VCaP (cell line): ENCODE measurements at regions not wholly inside any gene's neighbourhood (a gene's known extent, or its start where the extent isn't known, plus 50 kb on each side); places are given as distances from the start of the nearest gene placed in this dataset.
A peak's percentile ranks its signal among the peaks of the same experiment; 100 is the strongest.

Experiments used
- H3K27ac ChIP-seq: fragments of 450-650 bp; 2 replicates; pipeline ENCODE4 v1.5.1; 2017
- CTCF ChIP-seq: fragments of 450-650 bp; conservative IDR thresholded peaks from 2 replicates; pipeline ENCODE4 v1.5.1; 2017; ENCODE audit warnings: mild to moderate bottlenecking, moderate library complexity

GRCh38 chr2:176483901-176484568, 214.8 kb downstream of the MTX2 start:
- no peak for TF ChIP-seq CTCF
- H3K27ac ChIP-seq, result peak overlapping the region; percentile 51; the same call in 1 of the 2 replicates

DNA sequence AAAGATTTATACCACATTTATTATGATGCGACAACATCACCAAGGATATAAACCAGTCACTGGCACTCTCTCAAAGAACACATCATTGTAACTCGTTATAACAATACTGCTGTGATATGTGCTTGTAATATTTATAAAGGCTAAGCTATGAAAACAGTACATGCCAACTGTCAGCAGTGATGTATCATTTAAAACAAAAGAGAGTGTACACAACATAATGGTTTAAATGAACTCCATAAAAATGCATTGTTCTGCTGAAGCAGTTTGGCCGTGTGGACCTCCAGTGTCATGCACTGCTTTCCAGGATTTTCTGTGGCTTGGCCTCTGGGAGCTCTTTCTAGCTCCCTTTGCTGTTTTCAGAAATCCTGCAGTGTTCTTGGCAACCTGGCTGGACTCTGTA, 215.6 kb downstream of the MTX2 start:
- peak overlapping the region; percentile 51 for H3K27ac ChIP-seq
- no peak for TF ChIP-seq CTCF

GRCh38 chr2:176488431-176488830, 219.2 kb downstream of the MTX2 start:
- H3K27ac ChIP-seq, result no peak overlapping the region
- TF ChIP-seq CTCF, result no peak

GRCh38 chr2:176490061-176490861, 221.0 kb downstream of the MTX2 start:
- no peak overlapping the region for H3K27ac ChIP-seq
- no peak for TF ChIP-seq CTCF

DNA sequence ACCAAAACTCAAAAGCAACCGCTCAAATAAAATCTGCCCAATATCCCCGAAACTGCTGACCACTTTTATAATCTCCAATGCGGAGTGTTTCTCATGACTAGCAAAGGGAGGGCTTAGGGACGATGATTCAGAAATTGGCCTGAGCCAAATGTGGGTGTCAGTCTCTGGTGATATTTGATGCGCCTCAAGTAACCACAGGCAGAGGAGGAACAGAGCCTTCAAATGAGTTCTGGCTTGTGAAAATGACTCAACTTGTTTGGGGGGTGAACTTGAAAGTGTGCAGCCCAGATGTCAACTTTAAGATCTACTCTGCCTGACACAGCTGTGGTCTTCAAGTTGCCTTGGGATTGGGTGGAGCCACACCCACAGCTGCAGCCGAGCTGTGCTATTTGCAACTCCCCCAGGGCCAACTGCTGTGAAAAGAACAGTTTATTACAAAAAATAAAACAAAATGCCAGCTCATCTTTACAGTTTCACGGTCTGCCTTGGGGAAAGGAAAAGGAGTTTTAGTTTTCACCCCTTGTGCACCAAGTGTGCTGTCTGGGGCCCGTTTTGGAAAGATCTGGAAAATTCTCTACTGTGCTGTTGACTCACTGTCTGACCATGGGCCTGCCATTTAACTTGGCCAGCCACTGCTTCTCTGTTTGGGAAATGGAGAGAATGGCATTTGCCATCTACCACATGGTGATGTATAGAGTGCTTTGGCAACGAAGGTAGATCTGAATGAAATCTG, 222.1 kb downstream of the MTX2 start:
- no peak overlapping the region for H3K27ac ChIP-seq
- no peak for TF ChIP-seq CTCF

- no peak for TF ChIP-seq CTCF
- no peak overlapping the region for H3K27ac ChIP-seq
Measured at GRCh38 chr2:176492583-176492982, 223.3 kb downstream of the MTX2 start.

- H3K27ac ChIP-seq, result no peak overlapping the region
- no peak for TF ChIP-seq CTCF
Measured at GRCh38 chr2:176493226-176493825, 224.1 kb downstream of the MTX2 start.
